OCI-LY1 (cell line): ENCODE measurements at regions not wholly inside any gene's neighbourhood (a gene's known extent, or its start where the extent isn't known, plus 50 kb on each side); places are given as distances from the start of the nearest gene placed in this dataset.

Experiments used
- EZH2 ChIP-seq: fragments of 200-600 bp; sonication (generic), shearing (Covaris generic); IDR thresholded peaks from 2 replicates; pipeline ENCODE4 v1.8.0; 2017; ENCODE audit warnings: borderline replicate concordance, mixed run types, mild to moderate bottlenecking, antibody characterized with exemption, low read length, moderate library complexity, mixed read lengths
- TF ChIP-seq, protein P1 (sequence below): fragments of 200-600 bp; sonication (generic), shearing (Covaris generic); IDR thresholded peaks from 2 replicates; pipeline ENCODE4 v1.5.1; 2017; ENCODE audit warnings: mild to moderate bottlenecking, antibody characterized with exemption, low read length, moderate library complexity, mixed read lengths

DNA sequence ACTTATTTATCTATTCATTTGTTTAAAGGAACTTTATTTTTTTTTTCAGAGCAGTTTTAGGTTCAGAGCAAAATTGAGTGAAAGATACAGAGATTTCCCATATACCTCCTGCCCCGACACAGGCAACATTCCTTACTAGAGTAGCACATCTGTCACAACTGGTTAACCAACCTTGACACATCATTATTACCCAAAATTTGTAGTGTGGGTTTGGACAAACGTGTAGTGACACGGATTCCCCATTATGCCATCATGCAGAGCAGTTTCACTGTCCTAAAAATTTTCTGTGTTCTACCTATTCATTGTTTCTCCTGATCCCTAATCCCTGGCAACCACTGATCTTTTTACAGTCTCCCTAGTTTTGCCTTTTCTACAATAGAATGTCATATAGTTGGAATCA, 57.3 kb upstream of the LHFPL2 start:
- TF ChIP-seq, protein P1, sequence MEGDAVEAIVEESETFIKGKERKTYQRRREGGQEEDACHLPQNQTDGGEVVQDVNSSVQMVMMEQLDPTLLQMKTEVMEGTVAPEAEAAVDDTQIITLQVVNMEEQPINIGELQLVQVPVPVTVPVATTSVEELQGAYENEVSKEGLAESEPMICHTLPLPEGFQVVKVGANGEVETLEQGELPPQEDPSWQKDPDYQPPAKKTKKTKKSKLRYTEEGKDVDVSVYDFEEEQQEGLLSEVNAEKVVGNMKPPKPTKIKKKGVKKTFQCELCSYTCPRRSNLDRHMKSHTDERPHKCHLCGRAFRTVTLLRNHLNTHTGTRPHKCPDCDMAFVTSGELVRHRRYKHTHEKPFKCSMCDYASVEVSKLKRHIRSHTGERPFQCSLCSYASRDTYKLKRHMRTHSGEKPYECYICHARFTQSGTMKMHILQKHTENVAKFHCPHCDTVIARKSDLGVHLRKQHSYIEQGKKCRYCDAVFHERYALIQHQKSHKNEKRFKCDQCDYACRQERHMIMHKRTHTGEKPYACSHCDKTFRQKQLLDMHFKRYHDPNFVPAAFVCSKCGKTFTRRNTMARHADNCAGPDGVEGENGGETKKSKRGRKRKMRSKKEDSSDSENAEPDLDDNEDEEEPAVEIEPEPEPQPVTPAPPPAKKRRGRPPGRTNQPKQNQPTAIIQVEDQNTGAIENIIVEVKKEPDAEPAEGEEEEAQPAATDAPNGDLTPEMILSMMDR: no peak
- TF ChIP-seq EZH2: no peak
